HG03045 (cell line): ENCODE measurements at regions not wholly inside any gene's neighbourhood (a gene's known extent, or its start where the extent isn't known, plus 50 kb on each side); places are given as distances from the start of the nearest gene placed in this dataset.
"Not testable (repeated sequence)": the region's sequence is repeated elsewhere in the genome, so short reads cannot be mapped to it uniquely, and the experiment has no call there.

Experiments
- ATAC-seq: cut with Tn5 transposase; IDR thresholded peaks from one replicate; pipeline ENCODE4 v1.9.1; 2021; ENCODE audit warnings: mild to moderate bottlenecking, moderate library complexity; ENCODE audit not compliant: unreplicated experiment

DNA sequence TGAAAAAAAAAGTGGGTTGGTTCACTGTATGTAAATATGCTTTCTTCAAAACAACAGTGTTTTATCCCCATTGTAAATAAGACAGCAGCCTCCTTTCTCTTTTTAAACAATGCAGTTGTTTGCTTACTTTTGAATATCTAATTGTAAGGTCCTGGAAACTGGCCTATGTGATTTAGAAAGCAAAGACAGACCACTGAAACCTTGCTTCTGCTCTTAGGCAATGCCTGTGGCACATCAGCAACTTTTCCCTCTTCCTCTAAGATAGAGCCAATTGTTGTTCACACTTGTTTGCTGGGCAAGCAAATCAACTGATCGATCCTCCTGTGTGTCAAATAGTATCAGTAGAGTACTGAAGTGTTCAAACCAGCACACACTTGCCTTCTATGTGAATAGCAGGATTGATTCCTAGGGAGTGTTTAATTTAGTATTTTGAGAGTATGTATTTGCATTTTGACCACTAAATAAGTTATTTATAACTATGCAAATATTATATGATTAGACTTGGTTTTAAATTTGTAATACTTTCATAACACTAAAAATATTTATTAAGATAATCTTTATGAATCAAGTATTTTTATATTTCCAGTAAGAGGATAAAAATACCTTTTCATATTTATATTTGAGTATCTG is 55.4 kb upstream of the GRPR start:
- no peak for ATAC-seq

DNA sequence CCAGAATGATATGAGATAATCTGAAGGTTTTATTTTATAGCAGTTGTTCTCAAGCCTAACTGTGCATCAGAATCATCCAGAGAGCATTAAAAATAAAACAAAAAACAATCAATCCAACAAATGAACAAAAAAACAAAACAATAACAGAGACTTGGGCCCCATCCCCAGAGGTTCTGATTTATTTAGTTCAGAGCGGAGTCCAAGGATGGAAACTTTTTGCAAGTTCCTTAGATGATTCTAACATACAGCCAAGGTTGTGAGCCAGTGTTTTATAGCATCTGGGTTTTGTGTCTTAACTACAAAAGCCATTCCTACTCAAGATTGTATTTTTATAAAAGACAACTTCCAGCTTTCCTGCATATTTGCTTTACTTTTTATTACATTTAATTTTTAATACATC is 59.4 kb upstream of the GRPR start:
- ATAC-seq: no peak

DNA sequence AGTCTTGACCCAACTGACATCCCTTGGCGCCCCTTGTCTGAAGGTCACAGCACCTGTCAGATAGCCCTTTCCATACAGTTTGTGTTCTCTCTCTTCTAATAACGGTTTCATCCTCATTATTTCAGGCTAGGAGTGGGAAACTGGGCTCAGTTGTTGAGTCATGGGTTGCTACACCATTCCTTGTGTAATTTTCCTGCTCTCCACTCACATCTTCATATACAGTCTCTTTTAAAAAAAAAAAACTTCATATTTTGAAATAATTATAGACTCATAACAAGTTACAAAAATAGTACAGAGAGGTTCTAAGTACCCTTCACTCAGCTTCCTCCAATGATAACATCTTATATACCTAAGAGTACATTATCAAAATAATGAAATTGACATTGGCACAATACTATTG is 60.2 kb upstream of the GRPR start:
- no peak for ATAC-seq

DNA sequence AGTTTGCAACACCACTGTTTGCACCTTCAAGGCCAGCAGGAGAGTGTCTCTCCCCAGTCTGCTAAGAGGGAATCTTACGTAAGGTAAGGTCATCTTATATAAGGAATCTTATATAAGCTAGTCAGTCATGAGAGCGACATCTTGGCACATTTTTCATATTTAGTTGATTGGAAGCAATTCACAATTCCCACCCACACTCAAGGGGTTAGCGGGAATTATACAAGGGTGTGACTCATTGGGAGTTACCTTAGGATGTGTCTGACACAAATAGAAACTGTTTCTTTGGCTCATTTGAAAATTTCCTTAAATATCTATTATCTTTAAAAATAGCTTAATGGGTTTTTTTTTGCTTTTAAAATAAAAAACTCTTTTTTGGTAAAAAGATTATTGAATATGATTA is 62.1 kb upstream of the GRPR start:
- ATAC-seq: no peak

DNA sequence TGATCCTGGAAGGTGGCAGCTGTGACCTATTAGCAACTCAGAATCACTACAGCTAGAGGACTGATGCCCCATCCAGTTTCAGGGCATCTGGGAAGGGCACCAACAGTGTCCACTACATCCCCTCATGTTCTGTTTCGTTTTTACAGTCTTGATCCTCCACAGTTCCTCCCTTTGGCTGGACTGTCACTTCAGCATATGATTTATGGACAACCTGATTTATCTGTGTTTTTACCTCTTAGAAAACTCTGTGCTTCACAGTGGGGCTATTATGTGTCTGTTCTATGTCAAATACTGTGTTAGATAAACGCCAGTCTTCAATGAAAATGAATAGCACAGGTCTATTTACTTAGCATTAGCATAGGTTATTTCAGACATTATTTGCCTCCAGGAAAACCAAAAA is 63.1 kb upstream of the GRPR start:
- ATAC-seq: no peak

DNA sequence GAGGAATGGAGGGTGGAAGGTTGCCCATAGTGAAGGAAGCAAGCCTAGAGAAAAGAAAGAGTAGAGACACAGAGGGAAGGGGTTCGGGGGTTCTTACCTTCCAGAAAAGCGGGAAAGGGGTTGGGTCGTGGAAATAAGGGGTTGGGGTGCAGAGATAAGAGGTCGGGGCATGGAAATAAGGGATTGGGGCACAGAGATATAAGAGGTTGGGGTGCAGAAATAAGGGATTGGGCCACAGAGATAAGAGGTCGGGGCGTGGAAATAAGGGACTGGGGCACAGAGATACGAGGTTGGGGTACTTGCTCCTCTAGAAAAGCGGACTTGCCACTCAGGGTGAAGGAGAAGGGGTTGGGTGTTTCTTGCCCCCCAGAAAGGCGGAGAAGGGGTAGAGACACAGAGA is 74.2 kb upstream of the GRPR start:
- not testable (repeated sequence) for ATAC-seq

DNA sequence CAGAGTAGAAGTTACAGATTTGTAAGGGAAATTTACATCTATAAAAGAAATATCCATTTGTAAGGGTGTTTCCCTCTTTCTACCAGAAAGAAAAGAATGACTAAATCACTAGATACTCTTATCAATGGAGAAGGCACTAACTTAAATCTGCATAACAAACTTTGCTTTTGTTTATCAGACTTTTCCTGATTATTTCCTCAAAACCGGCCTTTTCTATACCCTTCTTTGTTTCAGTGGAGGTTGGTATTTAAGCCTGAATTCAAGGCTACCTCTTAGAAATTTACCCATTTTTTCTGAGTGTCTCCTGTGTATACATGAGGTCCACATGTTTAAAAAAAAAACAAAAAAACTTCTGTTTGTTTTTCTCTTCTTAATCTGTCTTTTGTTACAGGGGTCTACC is 80.4 kb upstream of the GRPR start:
- ATAC-seq: no peak

DNA sequence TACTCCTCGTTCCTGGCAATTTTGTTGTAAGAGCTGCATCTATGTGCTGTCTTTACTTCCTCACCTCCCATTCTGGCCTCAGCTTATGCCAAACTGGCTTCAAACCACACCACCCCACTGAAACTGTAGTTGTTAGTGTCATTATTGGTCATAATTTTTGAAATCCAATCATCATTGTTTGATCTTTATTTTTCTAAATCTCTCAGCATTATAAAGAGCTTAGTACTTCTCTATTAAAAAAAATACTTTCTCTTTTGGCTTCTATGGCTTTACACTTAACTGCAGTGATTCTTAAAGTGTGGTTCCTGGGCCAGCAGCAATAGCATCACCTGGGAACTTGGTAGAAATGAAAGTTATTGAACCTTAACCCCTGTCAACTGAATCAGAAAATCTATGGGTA is 83.5 kb upstream of the GRPR start:
- no peak for ATAC-seq

DNA sequence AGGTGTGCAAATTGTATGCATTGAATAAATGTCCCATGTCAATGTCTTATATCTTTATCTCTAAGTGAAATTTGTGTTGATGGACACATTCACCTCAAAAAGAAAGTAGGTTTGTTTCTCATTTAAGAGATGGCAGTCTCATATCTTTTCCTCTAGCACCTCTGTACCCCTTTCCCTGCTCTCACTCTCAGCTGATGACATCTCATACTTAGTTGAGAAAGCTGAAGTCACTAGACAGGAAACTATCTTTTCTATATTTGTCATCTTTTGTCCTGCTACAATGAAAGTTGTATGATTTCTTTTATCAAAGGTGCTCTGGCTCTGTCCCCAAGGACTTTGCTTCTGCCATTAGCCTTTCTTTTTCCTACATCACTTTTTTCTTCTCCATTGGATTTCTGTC is 84.0 kb upstream of the GRPR start:
- no peak for ATAC-seq

DNA sequence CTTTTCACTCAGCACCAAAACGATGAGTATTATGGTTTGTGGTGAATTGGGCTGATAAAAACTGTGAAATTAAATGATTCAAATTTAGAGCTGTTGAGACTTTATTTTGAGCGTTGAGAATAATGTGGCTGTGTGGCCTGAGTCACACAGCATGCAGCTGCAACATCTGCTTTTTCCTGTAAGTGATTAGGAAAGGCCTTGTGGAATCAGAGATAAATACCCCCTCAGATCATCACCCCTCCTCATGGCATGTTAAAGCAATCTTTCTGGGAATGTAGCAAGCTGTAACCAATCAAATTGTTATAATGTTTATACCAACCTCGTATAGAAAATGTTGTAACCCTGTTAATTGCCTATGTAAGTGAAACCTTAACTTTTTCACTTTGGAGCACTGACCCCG is 90.0 kb upstream of the GRPR start:
- ATAC-seq: no peak

DNA sequence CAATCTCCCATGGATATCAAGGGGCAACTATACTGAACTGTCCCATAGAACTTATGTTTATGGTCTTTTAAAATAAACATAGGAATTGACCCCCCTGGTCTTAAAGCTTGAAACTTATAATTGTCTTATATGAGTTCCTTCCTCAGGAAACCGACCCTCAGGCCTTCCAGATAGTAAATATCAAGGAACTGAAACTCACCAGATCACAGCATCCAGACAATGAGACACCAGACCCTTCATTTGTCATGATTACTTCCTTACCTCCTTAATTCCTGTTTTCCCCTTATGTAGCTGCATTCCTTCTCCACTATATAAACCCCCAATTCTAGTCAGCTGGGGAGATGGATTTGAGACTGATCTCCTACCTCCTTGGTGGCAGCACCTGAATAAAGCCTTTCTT is 94.8 kb upstream of the GRPR start:
- ATAC-seq: no peak

DNA sequence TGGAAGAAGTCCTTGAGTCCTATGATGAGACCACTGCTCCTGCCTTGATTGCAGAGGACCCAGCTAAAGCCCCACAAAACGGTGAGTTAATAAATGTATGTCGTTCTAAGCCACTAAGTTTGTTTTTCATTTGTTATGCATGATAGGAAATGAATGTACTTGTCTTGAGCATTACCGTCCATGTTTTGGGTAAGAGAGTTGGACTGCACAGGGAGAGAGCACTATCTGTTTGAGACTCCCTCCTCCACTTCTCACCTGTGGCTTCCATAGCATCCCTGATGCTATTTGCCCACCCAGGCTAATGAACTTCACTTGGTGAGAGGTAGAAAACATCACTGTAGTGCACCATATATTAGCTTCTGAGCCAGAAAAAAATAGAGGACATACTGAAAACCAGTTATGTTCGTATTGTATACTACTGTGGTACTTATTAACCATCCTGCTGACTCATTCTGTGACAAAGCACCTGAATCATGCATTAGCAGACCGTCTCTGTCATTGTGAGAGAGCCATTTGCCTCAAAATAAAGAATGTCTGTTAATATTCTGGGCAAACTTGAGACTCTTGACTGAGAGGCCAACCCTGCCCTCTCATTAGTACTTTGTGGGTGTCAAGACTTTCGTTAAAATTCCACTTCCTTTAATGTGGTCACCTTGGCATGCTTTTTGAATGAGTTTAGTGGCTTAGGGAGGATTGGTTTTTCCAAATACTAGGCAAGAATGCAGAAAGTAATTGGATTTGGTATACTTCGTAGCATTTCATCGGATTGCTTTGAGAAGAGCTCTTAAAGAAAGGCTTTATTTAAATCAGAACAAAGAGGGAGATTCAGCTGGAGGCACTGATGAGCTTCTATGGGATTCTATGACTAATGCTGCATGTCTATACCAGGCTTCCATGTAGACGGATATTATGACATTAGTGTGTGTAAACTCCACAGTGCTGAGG is 99.3 kb upstream of the GRPR start:
- ATAC-seq: peak; percentile 88

DNA sequence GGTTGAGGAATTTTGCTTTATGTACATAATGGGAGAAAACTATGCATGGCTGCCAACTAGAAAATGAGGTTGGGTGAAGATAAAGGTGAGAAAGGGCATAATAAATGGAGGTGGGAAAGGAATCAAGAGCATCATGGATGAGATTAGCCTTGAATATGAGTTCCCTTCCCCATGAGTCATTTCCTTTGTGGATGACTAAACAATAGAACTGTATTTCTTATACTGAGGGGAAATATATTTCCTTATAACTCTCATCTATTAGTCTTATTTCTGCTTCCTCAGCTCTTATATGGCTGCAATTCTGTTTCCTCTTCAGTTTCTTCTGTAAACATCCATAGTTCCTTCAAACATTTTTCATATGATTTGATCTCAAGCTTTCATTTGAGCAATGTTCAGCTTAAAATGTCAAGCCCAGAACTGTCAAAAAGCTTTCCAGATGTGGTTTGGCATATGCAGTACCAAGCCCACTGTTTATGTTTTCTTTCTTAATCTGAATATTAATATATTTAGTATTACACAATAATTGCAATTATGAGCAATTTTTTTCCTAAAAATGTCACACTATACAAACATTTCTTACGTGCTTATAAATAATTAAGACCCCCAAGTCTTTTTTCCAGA is 100.7 kb upstream of the GRPR start:
- no peak for ATAC-seq

DNA sequence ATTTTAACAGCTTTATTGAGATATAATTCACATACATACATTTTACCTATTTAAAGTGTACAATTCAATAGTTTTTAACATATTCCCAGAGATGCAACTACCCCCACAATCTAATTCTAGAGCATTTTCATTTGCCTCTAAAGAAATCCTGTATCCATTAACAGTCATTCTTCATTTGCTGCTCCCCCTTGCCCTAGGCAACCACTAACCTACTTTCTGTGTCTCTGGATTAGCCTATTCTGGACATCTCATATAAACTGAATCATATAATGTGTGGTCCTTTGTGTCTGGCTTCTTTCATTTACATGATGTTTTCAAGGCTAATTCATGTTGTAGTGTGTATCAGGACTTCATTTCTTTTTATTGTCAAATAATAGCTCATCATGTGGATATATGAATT is 105.1 kb upstream of the GRPR start:
- ATAC-seq: no peak

DNA sequence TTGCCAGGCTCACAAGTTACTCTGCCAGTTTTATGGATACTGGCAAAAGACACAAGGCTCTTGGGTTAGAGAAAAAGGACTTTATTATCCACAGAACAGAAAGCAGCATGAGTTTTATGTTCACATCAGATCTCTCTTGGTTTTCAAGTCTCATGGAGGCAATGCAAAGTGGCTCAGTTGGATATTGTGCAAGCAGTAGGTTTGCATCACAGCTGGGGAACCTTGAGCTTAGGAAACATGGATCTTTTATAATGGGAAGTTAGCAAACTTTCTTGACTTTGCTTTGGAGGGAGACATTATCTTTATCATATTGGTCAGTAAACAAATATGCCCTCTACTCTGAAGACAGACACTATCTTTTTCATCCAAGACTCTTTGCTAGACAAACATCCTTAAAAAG is 109.2 kb upstream of the GRPR start:
- ATAC-seq: no peak

DNA sequence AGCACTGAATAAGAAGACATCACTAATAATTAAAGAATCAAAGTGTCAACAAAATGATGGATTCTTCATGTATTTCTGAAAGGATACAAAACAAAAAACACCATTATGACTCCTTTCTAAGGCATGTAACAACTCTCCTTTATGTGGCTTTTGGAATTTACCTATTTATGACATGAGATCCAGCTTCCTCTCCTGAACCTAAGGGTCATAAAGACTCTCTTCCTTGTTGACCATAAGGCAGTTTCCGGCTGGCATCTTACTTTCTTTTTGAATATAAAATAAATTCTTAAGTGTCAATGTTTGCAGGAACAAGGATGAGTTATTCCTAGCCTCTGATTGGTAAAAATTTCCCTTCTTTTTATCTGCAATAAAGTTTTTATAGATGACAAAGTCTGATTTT is 111.1 kb upstream of the GRPR start:
- ATAC-seq: no peak

DNA sequence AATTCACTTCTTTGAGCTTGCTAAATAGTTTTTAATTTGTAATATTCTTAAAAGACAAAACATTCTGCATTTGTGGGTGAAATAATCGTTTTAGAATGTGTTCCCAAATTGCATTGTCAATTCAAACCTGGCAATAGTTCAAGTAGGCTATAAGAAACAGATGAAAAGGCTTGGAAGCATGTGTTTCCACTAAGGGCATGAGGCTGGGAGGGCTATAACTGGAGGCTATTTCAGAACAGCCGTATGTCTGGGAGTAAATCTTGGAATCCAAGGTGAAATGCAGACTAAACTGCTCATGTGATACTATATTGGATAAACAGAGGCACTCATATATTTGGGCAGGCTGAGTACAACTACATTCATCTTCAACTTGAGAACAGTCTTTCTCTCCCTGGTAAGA is 117.4 kb upstream of the GRPR start:
- ATAC-seq: no peak

DNA sequence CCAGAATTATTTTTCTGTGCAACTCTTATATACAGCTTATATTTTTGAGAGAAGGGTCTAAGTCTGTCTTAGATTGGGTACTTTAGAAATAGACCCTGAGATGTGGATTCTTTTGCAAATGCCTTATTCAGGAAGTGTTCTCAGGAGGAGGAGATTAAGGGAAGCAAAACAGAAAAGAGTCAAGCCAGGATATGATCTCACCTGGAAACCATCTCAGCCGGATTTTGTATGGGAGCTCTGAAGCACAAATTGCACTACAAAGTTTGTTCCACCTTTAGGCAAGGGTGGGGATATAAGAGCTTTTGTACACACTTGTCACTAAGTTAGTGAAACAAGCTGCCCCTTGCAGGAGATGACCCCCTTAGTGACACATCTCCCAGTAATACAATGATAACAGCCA is 121.2 kb upstream of the GRPR start:
- ATAC-seq: no peak

DNA sequence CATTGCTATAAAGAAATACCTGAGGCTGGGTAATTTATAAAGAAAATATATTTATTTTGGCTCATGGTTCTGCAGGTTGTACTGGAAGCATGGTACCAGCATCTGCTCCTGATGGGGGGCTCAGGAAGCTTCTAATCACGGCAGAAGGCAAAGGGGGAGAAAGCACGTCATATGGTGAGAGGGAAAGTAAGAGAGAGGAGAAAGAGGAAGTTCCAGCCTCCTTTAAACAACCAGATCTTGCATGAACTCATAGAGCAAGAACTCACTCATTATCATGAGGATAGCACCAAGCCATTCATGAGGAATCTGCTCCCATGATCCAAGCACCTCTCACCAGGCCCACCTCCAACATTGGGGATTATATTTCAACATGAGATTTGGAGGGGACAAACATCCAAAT is 125.0 kb upstream of the GRPR start:
- ATAC-seq: no peak

DNA sequence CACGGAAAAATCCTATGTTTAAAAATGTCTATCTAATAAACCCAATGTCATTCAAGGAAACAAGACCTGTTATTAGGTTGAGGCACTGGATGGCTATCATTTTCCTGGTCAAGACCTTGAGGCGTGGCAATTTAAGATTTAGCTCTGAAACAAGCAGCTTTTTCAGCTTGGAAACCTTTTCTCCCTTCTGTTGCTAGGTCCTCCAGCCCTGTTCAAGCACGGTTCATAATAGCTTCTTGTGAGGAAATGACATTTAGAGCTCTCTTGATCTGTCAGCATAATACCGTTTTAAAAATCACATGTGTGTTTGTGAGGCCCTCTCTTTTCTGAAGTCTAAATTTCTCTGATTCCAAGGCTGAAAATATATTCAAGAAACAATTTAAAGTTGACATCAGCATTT is 133.6 kb upstream of the GRPR start:
- ATAC-seq: no peak

DNA sequence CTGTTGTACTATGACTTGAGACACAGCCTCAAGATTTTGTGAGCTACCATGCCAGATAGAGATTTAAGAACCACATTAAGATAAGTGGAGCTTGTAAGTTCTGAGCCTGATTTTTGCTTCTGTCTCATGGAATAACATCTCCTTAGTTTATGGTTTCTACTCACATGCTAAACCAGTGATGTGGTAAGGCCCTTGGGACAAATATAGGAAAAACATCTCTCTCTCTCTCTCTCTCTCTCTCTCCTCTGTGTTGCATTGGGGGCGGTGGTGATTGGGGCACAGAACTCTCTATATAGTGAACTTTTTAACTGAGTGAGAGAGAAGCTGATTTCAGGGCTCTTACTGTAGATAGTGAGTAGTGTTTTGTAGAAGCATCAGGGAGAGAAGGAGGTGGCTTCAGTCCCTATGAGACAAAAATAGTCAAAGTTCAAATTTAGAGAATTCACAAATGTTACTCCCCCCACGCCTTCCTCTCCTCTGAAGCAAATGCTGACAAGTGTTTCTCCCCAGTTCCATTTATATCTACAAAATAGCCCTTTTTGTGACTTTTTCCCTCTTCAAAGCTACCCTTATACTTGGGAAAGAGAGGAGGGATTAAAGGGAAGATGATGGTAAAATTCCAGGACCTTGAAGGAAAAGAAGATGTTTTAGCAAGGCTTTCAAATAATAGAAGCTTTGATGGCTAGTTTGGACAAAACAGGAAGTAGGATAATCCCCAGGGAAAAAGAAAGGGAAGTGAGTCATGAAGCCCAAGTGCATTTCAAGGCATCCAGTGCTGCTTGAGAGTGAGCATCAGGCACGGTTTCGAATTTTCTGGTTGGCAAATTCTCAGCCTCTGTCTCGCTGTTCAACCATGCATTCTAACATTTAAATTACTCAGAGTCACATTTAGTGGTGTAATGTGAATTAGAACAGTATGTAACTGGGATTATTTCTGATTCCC is 134.3 kb upstream of the AP1S2 start:
- ATAC-seq: no peak
